PC-3 (cell line): ENCODE measurements at regions not wholly inside any gene's neighbourhood (a gene's known extent, or its start where the extent isn't known, plus 50 kb on each side); places are given as distances from the start of the nearest gene placed in this dataset.

Experiments used
- EZH2 ChIP-seq: fragments of 300-600 bp; sonication (generic); IDR thresholded peaks from one replicate; pipeline ENCODE4 v1.6.1; 2017; ENCODE audit warnings: antibody characterized with exemption, mild to moderate bottlenecking, low read length; ENCODE audit not compliant: unreplicated experiment
- EZH2phosphoT487 ChIP-seq: fragments of 300-600 bp; sonication (generic); IDR thresholded peaks from 2 replicates; pipeline ENCODE4 v1.6.1; 2018; ENCODE audit warnings: mild to moderate bottlenecking, antibody characterized with exemption, low read length, borderline replicate concordance
- TF ChIP-seq, protein P1 (sequence below): fragments of 300-600 bp; sonication (generic); conservative IDR thresholded peaks from 2 replicates; pipeline ENCODE4 v1.5.1; 2017; ENCODE audit warnings: antibody characterized with exemption, low read depth, mild to moderate bottlenecking, low read length

DNA sequence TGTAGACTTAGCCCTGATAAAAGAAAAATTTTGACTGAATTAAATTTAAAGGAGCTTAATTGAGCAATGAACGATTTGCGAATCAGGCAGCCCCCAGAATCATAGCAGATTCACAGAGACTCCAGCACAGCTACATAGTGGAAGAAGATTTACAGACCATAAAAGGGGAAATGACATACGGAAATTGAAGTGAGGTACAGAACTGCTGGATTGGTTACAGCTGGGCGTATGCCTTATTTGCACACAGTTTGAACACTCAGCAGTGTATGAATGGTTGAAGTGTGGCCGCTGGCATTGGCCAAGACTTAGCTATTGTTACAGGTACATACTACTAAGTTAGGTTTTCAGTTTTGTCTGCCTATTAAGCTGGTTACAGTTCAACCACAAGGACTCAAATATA is 433.5 kb upstream of the CELF2 start:
- TF ChIP-seq, protein P1, sequence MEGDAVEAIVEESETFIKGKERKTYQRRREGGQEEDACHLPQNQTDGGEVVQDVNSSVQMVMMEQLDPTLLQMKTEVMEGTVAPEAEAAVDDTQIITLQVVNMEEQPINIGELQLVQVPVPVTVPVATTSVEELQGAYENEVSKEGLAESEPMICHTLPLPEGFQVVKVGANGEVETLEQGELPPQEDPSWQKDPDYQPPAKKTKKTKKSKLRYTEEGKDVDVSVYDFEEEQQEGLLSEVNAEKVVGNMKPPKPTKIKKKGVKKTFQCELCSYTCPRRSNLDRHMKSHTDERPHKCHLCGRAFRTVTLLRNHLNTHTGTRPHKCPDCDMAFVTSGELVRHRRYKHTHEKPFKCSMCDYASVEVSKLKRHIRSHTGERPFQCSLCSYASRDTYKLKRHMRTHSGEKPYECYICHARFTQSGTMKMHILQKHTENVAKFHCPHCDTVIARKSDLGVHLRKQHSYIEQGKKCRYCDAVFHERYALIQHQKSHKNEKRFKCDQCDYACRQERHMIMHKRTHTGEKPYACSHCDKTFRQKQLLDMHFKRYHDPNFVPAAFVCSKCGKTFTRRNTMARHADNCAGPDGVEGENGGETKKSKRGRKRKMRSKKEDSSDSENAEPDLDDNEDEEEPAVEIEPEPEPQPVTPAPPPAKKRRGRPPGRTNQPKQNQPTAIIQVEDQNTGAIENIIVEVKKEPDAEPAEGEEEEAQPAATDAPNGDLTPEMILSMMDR: no peak
- TF ChIP-seq EZH2: no peak
- TF ChIP-seq EZH2phosphoT487: no peak
